DOHH2 (cell line): ENCODE measurements at regions not wholly inside any gene's neighbourhood (a gene's known extent, or its start where the extent isn't known, plus 50 kb on each side); places are given as distances from the start of the nearest gene placed in this dataset.

Experiments used
- EZH2phosphoT487 ChIP-seq: fragments of 200-600 bp; sonication (generic); IDR thresholded peaks from 2 replicates; pipeline ENCODE4 v1.6.1; 2017; ENCODE audit warnings: borderline replicate concordance, mild to moderate bottlenecking, antibody characterized with exemption, low read length, moderate library complexity, mixed read lengths
- TF ChIP-seq, protein P1 (sequence below): fragments of 200-600 bp; sonication (generic); IDR thresholded peaks from one replicate; pipeline ENCODE4 v1.5.1; 2014; ENCODE audit warnings: antibody characterized with exemption, mild to moderate bottlenecking, low read depth, low read length; ENCODE audit not compliant: poor library complexity, severe bottlenecking

GRCh38 chr1:221302357-221302756 is 423.1 kb downstream of the HLX start:
- TF ChIP-seq, protein P1, sequence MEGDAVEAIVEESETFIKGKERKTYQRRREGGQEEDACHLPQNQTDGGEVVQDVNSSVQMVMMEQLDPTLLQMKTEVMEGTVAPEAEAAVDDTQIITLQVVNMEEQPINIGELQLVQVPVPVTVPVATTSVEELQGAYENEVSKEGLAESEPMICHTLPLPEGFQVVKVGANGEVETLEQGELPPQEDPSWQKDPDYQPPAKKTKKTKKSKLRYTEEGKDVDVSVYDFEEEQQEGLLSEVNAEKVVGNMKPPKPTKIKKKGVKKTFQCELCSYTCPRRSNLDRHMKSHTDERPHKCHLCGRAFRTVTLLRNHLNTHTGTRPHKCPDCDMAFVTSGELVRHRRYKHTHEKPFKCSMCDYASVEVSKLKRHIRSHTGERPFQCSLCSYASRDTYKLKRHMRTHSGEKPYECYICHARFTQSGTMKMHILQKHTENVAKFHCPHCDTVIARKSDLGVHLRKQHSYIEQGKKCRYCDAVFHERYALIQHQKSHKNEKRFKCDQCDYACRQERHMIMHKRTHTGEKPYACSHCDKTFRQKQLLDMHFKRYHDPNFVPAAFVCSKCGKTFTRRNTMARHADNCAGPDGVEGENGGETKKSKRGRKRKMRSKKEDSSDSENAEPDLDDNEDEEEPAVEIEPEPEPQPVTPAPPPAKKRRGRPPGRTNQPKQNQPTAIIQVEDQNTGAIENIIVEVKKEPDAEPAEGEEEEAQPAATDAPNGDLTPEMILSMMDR = no peak
- no peak for TF ChIP-seq EZH2phosphoT487
